IMR-90 (cell line): ENCODE measurements at regions not wholly inside any gene's neighbourhood (a gene's known extent, or its start where the extent isn't known, plus 50 kb on each side); places are given as distances from the start of the nearest gene placed in this dataset.

Source experiments
- ATAC-seq: fragments of 200-7000 bp; cut with Tn5 transposase; 2 replicates; pipeline ENCODE4 v1.9.1; 2020; ENCODE audit warnings: low read depth, mild to moderate bottlenecking, moderate library complexity
- BruUV-seq: library from RNA; stranded (reverse); fragments of 400-500 nt; replicated peaks from 2 replicates; lab custom pipeline; 2021; lab: Mats Ljungman, UMichigan
- CTCF ChIA-PET: fragments of 300-600 bp; formaldehyde crosslinking; extraction: SDS; loops from one replicate; lab custom pipeline; 2021; ENCODE audit warnings: antibody characterized with exemption; lab: Yijun Ruan, JAX
- POLR2A ChIA-PET: fragments of 300-600 bp; sonication (Branson Sonifier 250); formaldehyde crosslinking; loops from one replicate; lab custom pipeline; 2022; ENCODE audit warnings: antibody characterized with exemption; ENCODE audit not compliant: unreplicated experiment; lab: Charles Lee
- DNase-seq: peaks from one replicate; pipeline ENCODE4 v3.0.0; 2013
- H2AFZ ChIP-seq: replicated peaks from 2 replicates; pipeline ENCODE3; 2013; ENCODE audit warnings: low read length, mild to moderate bottlenecking; ENCODE audit not compliant: poor library complexity
- H2AK5ac ChIP-seq: 2 replicates; pipeline ENCODE4 v1.6.1; 2013; ENCODE audit warnings: low read depth, low read length, inconsistent platforms
- H2AK9ac ChIP-seq: replicated peaks from 2 replicates; pipeline ENCODE3; 2013; ENCODE audit warnings: mild to moderate bottlenecking, low read depth, low read length, moderate library complexity; ENCODE audit not compliant: poor library complexity
- H2BK120ac ChIP-seq: 2 replicates; pipeline ENCODE4 v1.6.1; 2013; ENCODE audit warnings: low read depth, low read length, inconsistent platforms
- H2BK15ac ChIP-seq: 3 replicates; pipeline ENCODE4 v1.6.1; 2013; ENCODE audit warnings: low read depth, low read length, inconsistent platforms
- H2BK20ac ChIP-seq: 2 replicates; pipeline ENCODE4 v1.6.1; 2013; ENCODE audit warnings: low read depth, mild to moderate bottlenecking, inconsistent platforms, low read length, moderate library complexity
- H2BK5ac ChIP-seq: 2 replicates; pipeline ENCODE4 v1.6.1; 2013; ENCODE audit warnings: mild to moderate bottlenecking, low read depth, low read length, inconsistent platforms; ENCODE audit not compliant: poor library complexity, severe bottlenecking
- H3K14ac ChIP-seq: replicated peaks from 2 replicates; pipeline ENCODE4 v1.6.1; 2013; ENCODE audit warnings: low read depth, low read length, inconsistent platforms
- H3K18ac ChIP-seq: 2 replicates; pipeline ENCODE4 v1.6.1; 2013; ENCODE audit warnings: low read depth, low read length, control low read depth
- H3K23ac ChIP-seq: 2 replicates; pipeline ENCODE4 v1.6.1; 2013; ENCODE audit warnings: low read depth, low read length, inconsistent platforms
- H3K27ac ChIP-seq: 2 replicates; pipeline ENCODE4 v1.5.1; 2013; ENCODE audit warnings: mild to moderate bottlenecking, control low read depth, low read length; ENCODE audit not compliant: insufficient read depth
- H3K27me3 ChIP-seq: 2 replicates; pipeline ENCODE4 v1.6.1; 2013; ENCODE audit warnings: low read length; ENCODE audit not compliant: control insufficient read depth, insufficient read depth
- H3K36me3 ChIP-seq: 2 replicates; pipeline ENCODE4 v1.6.1; 2013; ENCODE audit warnings: low read length, mixed read lengths; ENCODE audit not compliant: control insufficient read depth, insufficient read depth
- H3K4ac ChIP-seq: 2 replicates; pipeline ENCODE4 v1.6.1; 2013; ENCODE audit warnings: low read depth, low read length, inconsistent platforms
- H3K4me1 ChIP-seq: 2 replicates; pipeline ENCODE4 v1.6.1; 2013; ENCODE audit warnings: low read length, mixed read lengths; ENCODE audit not compliant: control insufficient read depth, insufficient read depth
- H3K4me2 ChIP-seq: 2 replicates; pipeline ENCODE4 v1.6.1; 2013; ENCODE audit warnings: low read depth, mild to moderate bottlenecking, control low read depth, low read length, moderate library complexity
- H3K4me3 ChIP-seq: 2 replicates; pipeline ENCODE4 v1.5.1; 2013; ENCODE audit warnings: low read depth, mild to moderate bottlenecking, control low read depth, low read length, moderate library complexity; ENCODE audit not compliant: insufficient read depth
- H3K56ac ChIP-seq: 2 replicates; pipeline ENCODE4 v1.6.1; 2013; ENCODE audit warnings: low read length, inconsistent platforms; ENCODE audit not compliant: insufficient read depth; ENCODE audit errors: extremely low read depth
- H3K79me1 ChIP-seq, 2 experiments: 2 replicates each; pipeline ENCODE4 v1.6.1; 2013; ENCODE audit warnings: low read length in 2 of 2, inconsistent platforms in 1 of 2, low read depth in 1 of 2
- H3K9ac ChIP-seq: 2 replicates; pipeline ENCODE4 v1.6.1; 2013; ENCODE audit warnings: low read depth, low read length, control low read depth
- H3K9me1 ChIP-seq: 2 replicates; pipeline ENCODE4 v1.6.1; 2013; ENCODE audit warnings: low read length, inconsistent platforms; ENCODE audit not compliant: insufficient read depth
- H3K9me3 ChIP-seq: 2 replicates; pipeline ENCODE4 v1.6.1; 2013; ENCODE audit warnings: low read length; ENCODE audit not compliant: control insufficient read depth, insufficient read depth
- H4K20me1 ChIP-seq: 2 replicates; pipeline ENCODE4 v1.6.1; 2013; ENCODE audit warnings: low read length, inconsistent platforms; ENCODE audit not compliant: insufficient read depth
- H4K5ac ChIP-seq: 2 replicates; pipeline ENCODE4 v1.6.1; 2013; ENCODE audit warnings: mild to moderate bottlenecking, low read depth, low read length, control low read depth
- H4K8ac ChIP-seq, 2 experiments: 2 replicates each; pipeline ENCODE4 v1.6.1; 2013; ENCODE audit warnings: low read depth in 2 of 2, low read length in 2 of 2, control low read depth in 1 of 2, inconsistent platforms in 1 of 2
- H4K91ac ChIP-seq: 2 replicates; pipeline ENCODE4 v1.6.1; 2013; ENCODE audit warnings: low read depth, low read length, inconsistent platforms; ENCODE audit not compliant: insufficient read depth
- BHLHE40 ChIP-seq: fragments of 150-350 bp; IDR thresholded peaks from 2 replicates; pipeline ENCODE4 v1.6.1; 2016; ENCODE audit warnings: mild to moderate bottlenecking, low read depth, low read length
- CEBPB ChIP-seq: IDR thresholded peaks from 2 replicates; pipeline ENCODE4 v1.6.1; 2012; ENCODE audit warnings: low read depth, low read length, improper control_type of control experiment
- CHD1 ChIP-seq: IDR thresholded peaks from 2 replicates; pipeline ENCODE4 v1.6.1; 2012; ENCODE audit warnings: low read depth, low read length, improper control_type of control experiment
- CTCF ChIP-seq: conservative IDR thresholded peaks from 2 replicates; pipeline ENCODE4 v1.5.1; 2012; ENCODE audit warnings: mild to moderate bottlenecking, low read depth, low read length, improper control_type of control experiment
- FOS ChIP-seq: fragments of 150-350 bp; IDR thresholded peaks from 2 replicates; pipeline ENCODE4 v1.6.1; 2016; ENCODE audit warnings: low read depth, low read length
- MAFK ChIP-seq: IDR thresholded peaks from 2 replicates; pipeline ENCODE4 v1.6.1; 2012; ENCODE audit warnings: low read depth, low read length, improper control_type of control experiment
- MAZ ChIP-seq: IDR thresholded peaks from 2 replicates; pipeline ENCODE4 v1.6.1; 2012; ENCODE audit warnings: low read depth, mild to moderate bottlenecking, low read length, improper control_type of control experiment, moderate library complexity, borderline replicate concordance
- MXI1 ChIP-seq: IDR thresholded peaks from 2 replicates; pipeline ENCODE4 v1.6.1; 2012; ENCODE audit warnings: low read depth, mild to moderate bottlenecking, low read length, moderate library complexity, borderline replicate concordance
- NFE2L2 ChIP-seq: fragments of 150-350 bp; IDR thresholded peaks from 2 replicates; pipeline ENCODE4 v1.6.1; 2016; ENCODE audit warnings: low read depth, mild to moderate bottlenecking, low read length
- POLR2A ChIP-seq: IDR thresholded peaks from 2 replicates; pipeline ENCODE4 v1.6.1; 2012; ENCODE audit warnings: mild to moderate bottlenecking, low read depth, low read length
- RAD21 ChIP-seq: IDR thresholded peaks from 2 replicates; pipeline ENCODE4 v1.6.1; 2012; ENCODE audit warnings: low read length, improper control_type of control experiment
- RCOR1 ChIP-seq: IDR thresholded peaks from 2 replicates; pipeline ENCODE4 v1.6.1; 2012; ENCODE audit warnings: mild to moderate bottlenecking, low read length, improper control_type of control experiment; ENCODE audit not compliant: insufficient replicate concordance
- RFX5 ChIP-seq: IDR thresholded peaks from 2 replicates; pipeline ENCODE4 v1.8.0; 2012; ENCODE audit warnings: low read depth, mild to moderate bottlenecking, low read length, moderate library complexity
- SMC3 ChIP-seq: fragments of 150-350 bp; IDR thresholded peaks from 2 replicates; pipeline ENCODE4 v1.6.1; 2016; ENCODE audit warnings: low read depth, mild to moderate bottlenecking, antibody characterized with exemption, low read length, moderate library complexity
- USF2 ChIP-seq: fragments of 150-350 bp; IDR thresholded peaks from 2 replicates; pipeline ENCODE4 v1.6.1; 2017; ENCODE audit warnings: mild to moderate bottlenecking, antibody characterized with exemption, low read length, low read depth
- WGBS, 2 experiments: methylation state at CpG; one replicate each; pipeline versions ENCODE4 v1.1.5 to v1.1.7; 2013; ENCODE audit warnings: missing lambda C conversion rate in 2 of 2; ENCODE audit not compliant: insufficient read length in 1 of 2; ENCODE audit errors: extremely low coverage in 2 of 2; 5-methylcytosine and 5-hydroxymethylcytosine counted together
- dilution Hi-C: fragments of 300-500 bp; cut with HindIII; formaldehyde crosslinking; loops from one replicate; pipeline ENCODE4 v1.14.3; 2018; ENCODE audit warnings: low sequenced_read_pairs; ENCODE audit not compliant: unreplicated experiment
- in situ Hi-C: fragments of 300-500 bp; cut with MboI; formaldehyde crosslinking; loops from 3 replicates; pipeline ENCODE4 v1.14.3; 2019; ENCODE audit warnings: low sequenced_read_pairs, inconsistent platforms, mixed read lengths
- intact Hi-C: fragments of 100-400 bp; cut with micrococcal nuclease; formaldehyde crosslinking; loops from 2 replicates; pipeline ENCODE4 v1.10.0; 2022
- TF ChIP-seq, protein P1 (sequence below): fragments of 150-350 bp; IDR thresholded peaks from 2 replicates; pipeline ENCODE4 v1.6.1; 2016; ENCODE audit warnings: low read depth, mild to moderate bottlenecking, low read length, moderate library complexity, borderline replicate concordance

DNA sequence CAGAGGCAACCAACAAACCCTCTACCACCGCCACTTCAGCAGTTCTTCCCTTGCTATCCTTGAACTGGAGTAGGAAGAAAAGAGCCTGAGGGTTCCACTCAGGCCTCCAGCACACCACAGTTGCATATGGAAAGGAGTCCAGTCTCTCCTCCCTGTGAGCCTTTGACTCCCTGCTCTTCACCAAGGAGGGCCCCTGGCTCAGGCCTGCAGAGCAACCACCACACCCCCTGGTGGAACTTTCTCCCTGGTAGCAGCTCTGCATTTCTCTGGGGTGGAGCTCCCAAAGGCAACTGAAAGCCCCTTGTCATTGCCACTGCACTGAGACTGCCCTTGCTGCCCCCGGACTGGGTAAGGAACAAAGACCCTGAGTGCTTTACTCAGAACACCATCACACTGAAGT, 1021.5 kb upstream of the ADGRL2 start:
- intact Hi-C loops (no loop called here), dilution Hi-C loops (no loop called here), in situ Hi-C loops (no loop called here)
- no TSS peak for BruUV-seq
- Histone ChIP-seq H3K27ac (no peak overlapping the region), H4K91ac (no peak overlapping the region), H3K9me3 (no peaks in the 10 kb centered on the region; the same call in 1 of the 2 replicates), H3K4me3 (no peak overlapping the region), H3K23ac (no peak overlapping the region), H3K9me1 (no peaks in the 10 kb centered on the region), H3K18ac (no peak overlapping the region), H2AK9ac (no peak overlapping the region), H3K79me1 (no peaks in the 10 kb centered on the region), H2BK120ac (no peak overlapping the region), H3K4me1 (no peaks in the 10 kb centered on the region), H2BK5ac (no peak overlapping the region), H3K27me3 (no peaks in the 10 kb centered on the region), H3K36me3 (no peaks in the 10 kb centered on the region), H3K56ac (no peak overlapping the region), H2AFZ (no peak overlapping the region), H3K4ac (no peak overlapping the region), H4K5ac (no peak overlapping the region), H3K9ac (no peak overlapping the region), H2BK15ac (no peak overlapping the region), H3K4me2 (no peak overlapping the region), H3K14ac (no peak overlapping the region), H2AK5ac (no peak overlapping the region), H4K20me1 (no peaks in the 10 kb centered on the region), H4K8ac (no peak overlapping the region), H2BK20ac (no peak overlapping the region)
- ChIA-PET CTCF (no interaction called here), POLR2A (no interaction called here)
- DNase-seq (no peak), ATAC-seq (no peak)
- WGBS, 2 experiments = no CpG with 5 or more reads among the region's 2 CpGs
- TF ChIP-seq RCOR1 (no peak), USF2 (no peak), RFX5 (no peak), MAFK (no peak), NFE2L2 (no peak), CTCF (no peak), POLR2A (no peak), FOS (no peak), CEBPB (no peak), MXI1 (no peak), RAD21 (no peak), BHLHE40 (no peak), CHD1 (no peak), MAZ (no peak), SMC3 (no peak)
- TF ChIP-seq, protein P1, sequence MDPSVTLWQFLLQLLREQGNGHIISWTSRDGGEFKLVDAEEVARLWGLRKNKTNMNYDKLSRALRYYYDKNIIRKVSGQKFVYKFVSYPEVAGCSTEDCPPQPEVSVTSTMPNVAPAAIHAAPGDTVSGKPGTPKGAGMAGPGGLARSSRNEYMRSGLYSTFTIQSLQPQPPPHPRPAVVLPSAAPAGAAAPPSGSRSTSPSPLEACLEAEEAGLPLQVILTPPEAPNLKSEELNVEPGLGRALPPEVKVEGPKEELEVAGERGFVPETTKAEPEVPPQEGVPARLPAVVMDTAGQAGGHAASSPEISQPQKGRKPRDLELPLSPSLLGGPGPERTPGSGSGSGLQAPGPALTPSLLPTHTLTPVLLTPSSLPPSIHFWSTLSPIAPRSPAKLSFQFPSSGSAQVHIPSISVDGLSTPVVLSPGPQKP = no peak
